ENCODE measurements at regions not wholly inside any gene's neighbourhood (a gene's known extent, or its start where the extent isn't known, plus 50 kb on each side); places are given as distances from the start of the nearest gene placed in this dataset.

DNA sequence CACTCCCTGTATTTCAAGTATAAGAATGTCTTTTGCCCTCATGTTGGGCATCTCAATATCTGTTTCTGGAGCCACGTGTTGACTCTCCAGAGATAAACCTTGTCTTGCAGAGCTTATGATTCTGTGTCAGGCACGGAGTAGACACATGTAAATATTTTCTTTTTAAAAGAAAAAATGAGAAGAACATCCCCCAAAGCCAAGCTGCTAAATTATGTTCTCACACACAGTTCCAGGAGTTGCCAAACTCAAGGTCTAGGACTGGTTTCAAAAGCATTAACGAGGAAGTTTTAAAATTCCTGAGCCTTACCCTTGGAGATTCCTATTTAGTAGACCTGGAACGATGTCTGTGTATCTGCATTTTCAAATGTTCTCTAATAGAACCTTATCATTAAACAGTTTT lies 1228.3 kb upstream of the WWC1 start:
- TF ChIP-seq, protein P1, sequence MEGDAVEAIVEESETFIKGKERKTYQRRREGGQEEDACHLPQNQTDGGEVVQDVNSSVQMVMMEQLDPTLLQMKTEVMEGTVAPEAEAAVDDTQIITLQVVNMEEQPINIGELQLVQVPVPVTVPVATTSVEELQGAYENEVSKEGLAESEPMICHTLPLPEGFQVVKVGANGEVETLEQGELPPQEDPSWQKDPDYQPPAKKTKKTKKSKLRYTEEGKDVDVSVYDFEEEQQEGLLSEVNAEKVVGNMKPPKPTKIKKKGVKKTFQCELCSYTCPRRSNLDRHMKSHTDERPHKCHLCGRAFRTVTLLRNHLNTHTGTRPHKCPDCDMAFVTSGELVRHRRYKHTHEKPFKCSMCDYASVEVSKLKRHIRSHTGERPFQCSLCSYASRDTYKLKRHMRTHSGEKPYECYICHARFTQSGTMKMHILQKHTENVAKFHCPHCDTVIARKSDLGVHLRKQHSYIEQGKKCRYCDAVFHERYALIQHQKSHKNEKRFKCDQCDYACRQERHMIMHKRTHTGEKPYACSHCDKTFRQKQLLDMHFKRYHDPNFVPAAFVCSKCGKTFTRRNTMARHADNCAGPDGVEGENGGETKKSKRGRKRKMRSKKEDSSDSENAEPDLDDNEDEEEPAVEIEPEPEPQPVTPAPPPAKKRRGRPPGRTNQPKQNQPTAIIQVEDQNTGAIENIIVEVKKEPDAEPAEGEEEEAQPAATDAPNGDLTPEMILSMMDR (conservative IDR thresholded peaks at IDR 0.05; ENCODE audit: low read length), result no peak
- TF ChIP-seq EZH2phosphoT487 (IDR thresholded peaks at IDR 0.05; ENCODE audit: borderline replicate concordance, low read depth, low read length), result no peak
